Brain microvascular endothelial cell (primary cell): ENCODE measurements at regions not wholly inside any gene's neighbourhood (a gene's known extent, or its start where the extent isn't known, plus 50 kb on each side); places are given as distances from the start of the nearest gene placed in this dataset.

Experiments used
- DNase-seq: peaks from one replicate; pipeline ENCODE4 v3.0.0-alpha.2; 2020
- H3K27ac ChIP-seq: fragments of 250-450 bp; sonication (Bioruptor Pico); 2 replicates; pipeline ENCODE4 v1.5.1; 2020; ENCODE audit warnings: mild to moderate bottlenecking, moderate library complexity
- H3K27me3 ChIP-seq: fragments of 250-450 bp; sonication (Bioruptor Pico); replicated peaks from 2 replicates; pipeline ENCODE4 v1.5.1; 2020; ENCODE audit warnings: mild to moderate bottlenecking
- H3K36me3 ChIP-seq: fragments of 250-450 bp; sonication (Bioruptor Pico); replicated peaks from 2 replicates; pipeline ENCODE4 v1.5.1; 2020; ENCODE audit warnings: mild to moderate bottlenecking
- H3K4me3 ChIP-seq: 2 replicates; pipeline ENCODE4 v1.5.1; 2011; ENCODE audit warnings: low read depth, mild to moderate bottlenecking, control low read depth, low read length, moderate library complexity
- CTCF ChIP-seq: IDR thresholded peaks from 2 replicates; pipeline ENCODE4 v1.5.1; 2011; ENCODE audit warnings: low read depth, mild to moderate bottlenecking, moderate library complexity, low read length, control low read depth, inconsistent platforms; ENCODE audit errors: missing control alignments
- in situ Hi-C: cut with HindIII; loops from 2 replicates; pipeline ENCODE4 v1.10.0; 2017; ENCODE audit warnings: low sequenced_read_pairs, low pct_ligation_motif_present

- TF ChIP-seq CTCF: no peak
- no peaks in the 10 kb centered on the region for H3K27me3 ChIP-seq
- DNase-seq: no peak
- in situ Hi-C loops: no loop called here
- H3K27ac ChIP-seq: no peak overlapping the region
- no peaks in the 10 kb centered on the region for H3K36me3 ChIP-seq
- no peak overlapping the region for H3K4me3 ChIP-seq
These were observed 641.0 kb upstream of the CAMK1G start for GRCh38 chr1:208942394-208943130.

DNA sequence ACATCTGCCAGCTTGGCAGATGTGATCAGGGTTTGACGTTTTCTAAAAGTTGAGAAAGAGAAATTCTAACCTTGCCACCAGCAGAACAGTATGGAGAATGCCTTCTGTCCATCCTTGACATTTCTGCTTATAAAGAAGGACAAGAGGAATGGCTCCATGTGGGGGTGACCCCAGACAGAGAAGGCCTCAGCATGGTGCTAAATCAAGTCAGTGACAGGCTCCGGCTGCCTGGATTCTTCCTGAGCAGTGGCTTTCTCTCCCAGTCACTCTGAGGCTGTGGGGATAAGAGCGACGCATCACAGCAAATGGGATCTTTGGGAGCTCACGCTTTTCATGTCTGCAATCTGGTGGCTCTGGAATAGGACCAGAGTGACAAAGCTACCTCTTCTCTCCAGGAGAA is 640.2 kb upstream of the CAMK1G start:
- no peak for TF ChIP-seq CTCF
- in situ Hi-C loops: no loop called here
- H3K4me3 ChIP-seq: no peak overlapping the region

GRCh38 chr1:208944981-208945451 is 638.5 kb upstream of the CAMK1G start:
- DNase-seq: no peak
- Histone ChIP-seq H3K36me3 (no peaks in the 10 kb centered on the region), H3K27ac (no peak overlapping the region), H3K4me3 (no peak overlapping the region), H3K27me3 (no peaks in the 10 kb centered on the region)
- in situ Hi-C loops: no loop called here
- no peak for TF ChIP-seq CTCF

More for the DNA sequence above, 640.2 kb upstream of the CAMK1G start:
- H3K36me3 ChIP-seq: no peaks in the 10 kb centered on the region
- no peaks in the 10 kb centered on the region for H3K27me3 ChIP-seq
- no peak overlapping the region for H3K27ac ChIP-seq
- no peak for DNase-seq

GRCh38 chr1:208950206-208950605 is 633.3 kb upstream of the CAMK1G start:
- in situ Hi-C loops: no loop called here
- no peaks in the 10 kb centered on the region for H3K27me3 ChIP-seq
- no peak for TF ChIP-seq CTCF
- no peak for DNase-seq
- H3K4me3 ChIP-seq: no peak overlapping the region
- no peaks in the 10 kb centered on the region for H3K36me3 ChIP-seq
- H3K27ac ChIP-seq: no peak overlapping the region

GRCh38 chr1:208951026-208951525 is 632.4 kb upstream of the CAMK1G start:
- no peaks in the 10 kb centered on the region for H3K36me3 ChIP-seq
- H3K4me3 ChIP-seq: no peak overlapping the region
- no peak for TF ChIP-seq CTCF
- DNase-seq: no peak
- in situ Hi-C loops: no loop called here
- H3K27me3 ChIP-seq: no peaks in the 10 kb centered on the region
- no peak overlapping the region for H3K27ac ChIP-seq
